SK-N-SH (cell line): ENCODE measurements at regions not wholly inside any gene's neighbourhood (a gene's known extent, or its start where the extent isn't known, plus 50 kb on each side); places are given as distances from the start of the nearest gene placed in this dataset.

Experiments used
- EP300 ChIP-seq, 2 experiments: IDR thresholded peaks; 2 replicates each; pipeline versions ENCODE4 v1.4.0 to v1.6.1; 2012; ENCODE audit warnings: borderline replicate concordance in 1 of 2, low read depth in 1 of 2, low read length in 1 of 2
- EZH2phosphoT487 ChIP-seq: fragments of 200-600 bp; sonication (generic); IDR thresholded peaks from 2 replicates; pipeline ENCODE4 v1.6.1; 2017; ENCODE audit warnings: low read depth, mixed run types, mild to moderate bottlenecking, antibody characterized with exemption, moderate library complexity, borderline replicate concordance
- GABPA ChIP-seq: IDR thresholded peaks from 2 replicates; pipeline ENCODE4 v1.4.0; 2012; ENCODE audit warnings: low read depth, mild to moderate bottlenecking
- MEF2A ChIP-seq: IDR thresholded peaks from 2 replicates; pipeline ENCODE4 v1.4.0; 2012; ENCODE audit warnings: low read depth, borderline replicate concordance
- NRF1 ChIP-seq: IDR thresholded peaks from 2 replicates; pipeline ENCODE4 v1.6.1; 2012; ENCODE audit warnings: low read depth, mild to moderate bottlenecking, low read length
- POLR2AphosphoS5 ChIP-seq: IDR thresholded peaks from 2 replicates; pipeline ENCODE4 v1.6.1; 2012; ENCODE audit warnings: low read depth, low read length
- RFX5 ChIP-seq: IDR thresholded peaks from 2 replicates; pipeline ENCODE4 v1.6.1; 2012; ENCODE audit warnings: mild to moderate bottlenecking, improper control_type of control experiment, low read length
- SIN3A ChIP-seq: IDR thresholded peaks from 2 replicates; pipeline ENCODE4 v1.6.1; 2012; ENCODE audit warnings: low read depth, mild to moderate bottlenecking, low read length, moderate library complexity, borderline replicate concordance
- TAF1 ChIP-seq: IDR thresholded peaks from 2 replicates; pipeline ENCODE4 v1.6.1; 2012; ENCODE audit warnings: low read depth, mild to moderate bottlenecking, low read length, moderate library complexity, borderline replicate concordance
- YY1 ChIP-seq: IDR thresholded peaks from 2 replicates; pipeline ENCODE4 v1.4.0; 2012; ENCODE audit warnings: low read depth, mild to moderate bottlenecking
- TF ChIP-seq, protein P1 (sequence below): fragments of 200-600 bp; sonication (generic); IDR thresholded peaks from 2 replicates; pipeline ENCODE4 v1.6.1; 2017; ENCODE audit warnings: antibody characterized with exemption, mild to moderate bottlenecking, moderate library complexity
- TF ChIP-seq, protein P2 (sequence below): IDR thresholded peaks from 2 replicates; pipeline ENCODE4 v1.4.0; 2012; ENCODE audit warnings: low read depth, borderline replicate concordance

DNA sequence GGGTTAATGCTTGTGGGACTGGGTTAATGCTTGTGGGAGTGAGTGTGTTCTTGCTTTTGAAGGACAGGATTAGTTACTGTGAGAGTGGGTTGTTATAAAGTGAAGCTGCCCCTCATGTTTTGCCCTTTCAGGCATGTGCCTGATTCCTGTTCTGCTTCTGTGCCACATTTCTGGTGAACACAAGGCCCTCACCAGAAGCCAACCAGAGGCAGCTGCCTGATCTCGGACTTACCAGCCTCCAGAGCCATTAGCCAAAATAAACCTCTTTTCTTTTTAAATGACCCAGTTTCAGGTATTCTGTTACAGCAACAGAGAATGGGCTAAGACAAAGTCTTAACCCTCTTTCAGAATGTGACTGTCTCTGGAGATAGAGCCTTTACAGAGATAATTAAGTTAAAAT, 113.3 kb upstream of the TMTC4 start:
- TF ChIP-seq NRF1 (no peak), YY1 (no peak), GABPA (no peak), RFX5 (no peak), TAF1 (no peak), POLR2AphosphoS5 (no peak), EP300 (IDR thresholded peaks at IDR 0.05; ENCODE audit: borderline replicate concordance in 1 of 2, low read depth in 1 of 2, low read length in 1 of 2) (no peak), EZH2phosphoT487 (no peak), SIN3A (no peak), MEF2A (no peak)
- TF ChIP-seq, protein P1, sequence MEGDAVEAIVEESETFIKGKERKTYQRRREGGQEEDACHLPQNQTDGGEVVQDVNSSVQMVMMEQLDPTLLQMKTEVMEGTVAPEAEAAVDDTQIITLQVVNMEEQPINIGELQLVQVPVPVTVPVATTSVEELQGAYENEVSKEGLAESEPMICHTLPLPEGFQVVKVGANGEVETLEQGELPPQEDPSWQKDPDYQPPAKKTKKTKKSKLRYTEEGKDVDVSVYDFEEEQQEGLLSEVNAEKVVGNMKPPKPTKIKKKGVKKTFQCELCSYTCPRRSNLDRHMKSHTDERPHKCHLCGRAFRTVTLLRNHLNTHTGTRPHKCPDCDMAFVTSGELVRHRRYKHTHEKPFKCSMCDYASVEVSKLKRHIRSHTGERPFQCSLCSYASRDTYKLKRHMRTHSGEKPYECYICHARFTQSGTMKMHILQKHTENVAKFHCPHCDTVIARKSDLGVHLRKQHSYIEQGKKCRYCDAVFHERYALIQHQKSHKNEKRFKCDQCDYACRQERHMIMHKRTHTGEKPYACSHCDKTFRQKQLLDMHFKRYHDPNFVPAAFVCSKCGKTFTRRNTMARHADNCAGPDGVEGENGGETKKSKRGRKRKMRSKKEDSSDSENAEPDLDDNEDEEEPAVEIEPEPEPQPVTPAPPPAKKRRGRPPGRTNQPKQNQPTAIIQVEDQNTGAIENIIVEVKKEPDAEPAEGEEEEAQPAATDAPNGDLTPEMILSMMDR: no peak
- TF ChIP-seq, protein P2, sequence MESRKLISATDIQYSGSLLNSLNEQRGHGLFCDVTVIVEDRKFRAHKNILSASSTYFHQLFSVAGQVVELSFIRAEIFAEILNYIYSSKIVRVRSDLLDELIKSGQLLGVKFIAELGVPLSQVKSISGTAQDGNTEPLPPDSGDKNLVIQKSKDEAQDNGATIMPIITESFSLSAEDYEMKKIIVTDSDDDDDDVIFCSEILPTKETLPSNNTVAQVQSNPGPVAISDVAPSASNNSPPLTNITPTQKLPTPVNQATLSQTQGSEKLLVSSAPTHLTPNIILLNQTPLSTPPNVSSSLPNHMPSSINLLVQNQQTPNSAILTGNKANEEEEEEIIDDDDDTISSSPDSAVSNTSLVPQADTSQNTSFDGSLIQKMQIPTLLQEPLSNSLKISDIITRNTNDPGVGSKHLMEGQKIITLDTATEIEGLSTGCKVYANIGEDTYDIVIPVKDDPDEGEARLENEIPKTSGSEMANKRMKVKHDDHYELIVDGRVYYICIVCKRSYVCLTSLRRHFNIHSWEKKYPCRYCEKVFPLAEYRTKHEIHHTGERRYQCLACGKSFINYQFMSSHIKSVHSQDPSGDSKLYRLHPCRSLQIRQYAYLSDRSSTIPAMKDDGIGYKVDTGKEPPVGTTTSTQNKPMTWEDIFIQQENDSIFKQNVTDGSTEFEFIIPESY: no peak
